HG02970 (cell line): ENCODE measurements at regions not wholly inside any gene's neighbourhood (a gene's known extent, or its start where the extent isn't known, plus 50 kb on each side); places are given as distances from the start of the nearest gene placed in this dataset.

Experiments used
- ATAC-seq: cut with Tn5 transposase; IDR thresholded peaks from one replicate; pipeline ENCODE4 v1.9.1; 2021; ENCODE audit warnings: mild to moderate bottlenecking, moderate library complexity, moderate number of reproducible peaks; ENCODE audit not compliant: unreplicated experiment, low FRiP score

- no peak for ATAC-seq
These were observed 242.5 kb upstream of the ATP2B1 start for GRCh38 chr12:89951050-89951693.

GRCh38 chr12:89950421-89950820 lies 241.8 kb upstream of the ATP2B1 start:
- ATAC-seq: no peak

GRCh38 chr12:89949457-89950195 lies 241.0 kb upstream of the ATP2B1 start:
- peak; percentile 88 for ATAC-seq

- ATAC-seq: no peak
These were observed 239.9 kb upstream of the ATP2B1 start for GRCh38 chr12:89948271-89949175.

GRCh38 chr12:89947437-89948270 lies 239.0 kb upstream of the ATP2B1 start:
- ATAC-seq: no peak

GRCh38 chr12:89946518-89947135 lies 238.0 kb upstream of the ATP2B1 start:
- ATAC-seq: no peak

- ATAC-seq: no peak
These were observed 236.5 kb upstream of the ATP2B1 start for GRCh38 chr12:89945123-89945522.

- no peak for ATAC-seq
These were observed 234.8 kb upstream of the ATP2B1 start for GRCh38 chr12:89943463-89943862.

GRCh38 chr12:89941436-89941835 lies 232.8 kb upstream of the ATP2B1 start:
- no peak for ATAC-seq

- no peak for ATAC-seq
These were observed 231.0 kb upstream of the ATP2B1 start for GRCh38 chr12:89939522-89940215.

GRCh38 chr12:89936631-89937030 lies 228.0 kb upstream of the ATP2B1 start:
- ATAC-seq: no peak

- ATAC-seq: no peak
These were observed 227.2 kb upstream of the ATP2B1 start for GRCh38 chr12:89935850-89936249.

GRCh38 chr12:89933911-89934310 lies 225.3 kb upstream of the ATP2B1 start:
- ATAC-seq: no peak

GRCh38 chr12:89932954-89933353 lies 224.3 kb upstream of the ATP2B1 start:
- no peak for ATAC-seq

GRCh38 chr12:89928467-89928866 lies 219.8 kb upstream of the ATP2B1 start:
- ATAC-seq: no peak

- ATAC-seq: peak; percentile 97
These were observed 218.6 kb upstream of the ATP2B1 start for GRCh38 chr12:89927226-89927698.

GRCh38 chr12:89924191-89924590 lies 215.6 kb upstream of the ATP2B1 start:
- no peak for ATAC-seq

- no peak for ATAC-seq
These were observed 214.5 kb upstream of the ATP2B1 start for GRCh38 chr12:89923091-89923490.

GRCh38 chr12:89920866-89921265 lies 212.2 kb upstream of the ATP2B1 start:
- ATAC-seq: no peak
